Activated CD8-positive, alpha-beta memory T cell treated with anti-CD3 and anti-CD28 coated beads, Interleukin-2, amount 50 U/mL, for 24 hours (primary cell): ENCODE measurements at regions not wholly inside any gene's neighbourhood (a gene's known extent, or its start where the extent isn't known, plus 50 kb on each side); places are given as distances from the start of the nearest gene placed in this dataset.

Experiments
- DNase-seq: peaks from one replicate; pipeline ENCODE4 v3.0.0-alpha.2; 2020; ENCODE audit errors: extremely low read depth

- DNase-seq = no peak
These were observed 264.3 kb downstream of the RPS24 start for GRCh38 chr10:78297997-78298396.

GRCh38 chr10:78298835-78299234 lies 265.2 kb downstream of the RPS24 start:
- no peak for DNase-seq

- DNase-seq = no peak
These were observed 266.3 kb downstream of the RPS24 start for GRCh38 chr10:78299851-78300468.

GRCh38 chr10:78300526-78300925 lies 266.9 kb downstream of the RPS24 start:
- DNase-seq = no peak

- no peak for DNase-seq
These were observed 267.8 kb downstream of the RPS24 start for GRCh38 chr10:78301481-78301880.

GRCh38 chr10:78301891-78302738 lies 268.5 kb downstream of the RPS24 start:
- no peak for DNase-seq

GRCh38 chr10:78302739-78302988 lies 269.0 kb downstream of the RPS24 start:
- DNase-seq = no peak

- DNase-seq = peak; percentile 84
These were observed 269.6 kb downstream of the RPS24 start for GRCh38 chr10:78302989-78303854.

GRCh38 chr10:78304091-78305045 lies 270.7 kb downstream of the RPS24 start:
- no peak for DNase-seq

GRCh38 chr10:78305311-78305710 lies 271.6 kb downstream of the RPS24 start:
- no peak for DNase-seq

GRCh38 chr10:78306358-78306757 lies 272.7 kb downstream of the RPS24 start:
- no peak for DNase-seq

- DNase-seq = no peak
These were observed 273.9 kb downstream of the RPS24 start for GRCh38 chr10:78307576-78307975.

GRCh38 chr10:78309536-78310237 lies 276.0 kb downstream of the RPS24 start:
- DNase-seq = no peak

- no peak for DNase-seq
These were observed 276.9 kb downstream of the RPS24 start for GRCh38 chr10:78310481-78311080.

- no peak for DNase-seq
These were observed 278.8 kb downstream of the RPS24 start for GRCh38 chr10:78312197-78313047.

GRCh38 chr10:78313048-78313381 lies 279.4 kb downstream of the RPS24 start:
- no peak for DNase-seq

GRCh38 chr10:78313636-78314035 lies 280.0 kb downstream of the RPS24 start:
- DNase-seq = no peak

- no peak for DNase-seq
These were observed 281.0 kb downstream of the RPS24 start for GRCh38 chr10:78314651-78315050.

GRCh38 chr10:78316451-78316931 lies 282.8 kb downstream of the RPS24 start:
- no peak for DNase-seq

- DNase-seq = no peak
These were observed 284.6 kb downstream of the RPS24 start for GRCh38 chr10:78318305-78318704.
